Loucy (cell line): ENCODE measurements at regions not wholly inside any gene's neighbourhood (a gene's known extent, or its start where the extent isn't known, plus 50 kb on each side); places are given as distances from the start of the nearest gene placed in this dataset.

Source experiments
- H2AFZ ChIP-seq: fragments of 200-600 bp; sonication (generic); 2 replicates; pipeline ENCODE4 v1.6.0; 2016; ENCODE audit warnings: antibody characterized with exemption, mild to moderate bottlenecking, low read length, moderate library complexity
- H3F3A ChIP-seq: fragments of 200-600 bp; 2 replicates; pipeline ENCODE4 v1.6.0; 2016; ENCODE audit warnings: antibody characterized with exemption, low read depth, mild to moderate bottlenecking
- H3K27me3 ChIP-seq: fragments of 200-600 bp; sonication (generic); 2 replicates; pipeline ENCODE4 v1.6.1; 2014; ENCODE audit warnings: low read length, mild to moderate bottlenecking; ENCODE audit not compliant: insufficient read depth, poor library complexity, severe bottlenecking
- H3K36me3 ChIP-seq: fragments of 200-600 bp; sonication (generic); 2 replicates; pipeline ENCODE4 v1.6.1; 2016; ENCODE audit warnings: low read length; ENCODE audit not compliant: insufficient read depth
- H3K4me1 ChIP-seq: fragments of 200-600 bp; sonication (generic); 2 replicates; pipeline ENCODE4 v1.5.1; 2014; ENCODE audit warnings: low read length, mild to moderate bottlenecking; ENCODE audit not compliant: insufficient read depth, poor library complexity, severe bottlenecking
- H3K4me2 ChIP-seq: fragments of 200-600 bp; sonication (generic); 2 replicates; pipeline ENCODE4 v1.6.0; 2014; ENCODE audit warnings: antibody characterized with exemption, low read length, low read depth, mild to moderate bottlenecking; ENCODE audit not compliant: poor library complexity, severe bottlenecking
- H3K4me3 ChIP-seq: fragments of 200-600 bp; sonication (generic); 2 replicates; pipeline ENCODE4 v1.5.1; 2014; ENCODE audit warnings: low read length, mild to moderate bottlenecking, mixed read lengths; ENCODE audit not compliant: poor library complexity, severe bottlenecking
- H3K79me2 ChIP-seq: fragments of 200-600 bp; sonication (generic); 2 replicates; pipeline ENCODE4 v1.6.1; 2014; ENCODE audit warnings: low read length; ENCODE audit not compliant: insufficient read depth
- H3K9ac ChIP-seq: fragments of 200-600 bp; sonication (generic); 2 replicates; pipeline ENCODE4 v1.6.0; 2014; ENCODE audit warnings: mild to moderate bottlenecking, low read depth, low read length, moderate library complexity; ENCODE audit not compliant: poor library complexity, severe bottlenecking
- H3K9me2 ChIP-seq: fragments of 200-600 bp; sonication (generic); replicated peaks from 2 replicates; pipeline ENCODE4 v1.6.1; 2016; ENCODE audit warnings: low read depth, low read length, mixed read lengths
- H3K9me3 ChIP-seq: fragments of 200-600 bp; sonication (generic); 2 replicates; pipeline ENCODE4 v1.6.1; 2014; ENCODE audit warnings: mild to moderate bottlenecking, antibody characterized with exemption, low read length, low read depth; ENCODE audit not compliant: insufficient read depth
- H4K20me1 ChIP-seq: fragments of 200-600 bp; sonication (generic); 2 replicates; pipeline ENCODE4 v1.6.0; 2014; ENCODE audit warnings: antibody characterized with exemption, low read length, mild to moderate bottlenecking; ENCODE audit not compliant: insufficient read depth, poor library complexity, severe bottlenecking
- CTCF ChIP-seq: fragments of 200-600 bp; sonication (generic); conservative IDR thresholded peaks from 2 replicates; pipeline ENCODE4 v1.5.1; 2014; ENCODE audit warnings: mild to moderate bottlenecking, antibody characterized with exemption, low read length
- EZH2phosphoT487 ChIP-seq: fragments of 200-600 bp; IDR thresholded peaks from 2 replicates; pipeline ENCODE4 v1.6.1; 2018; ENCODE audit warnings: antibody characterized with exemption, mild to moderate bottlenecking, moderate library complexity, borderline replicate concordance

DNA sequence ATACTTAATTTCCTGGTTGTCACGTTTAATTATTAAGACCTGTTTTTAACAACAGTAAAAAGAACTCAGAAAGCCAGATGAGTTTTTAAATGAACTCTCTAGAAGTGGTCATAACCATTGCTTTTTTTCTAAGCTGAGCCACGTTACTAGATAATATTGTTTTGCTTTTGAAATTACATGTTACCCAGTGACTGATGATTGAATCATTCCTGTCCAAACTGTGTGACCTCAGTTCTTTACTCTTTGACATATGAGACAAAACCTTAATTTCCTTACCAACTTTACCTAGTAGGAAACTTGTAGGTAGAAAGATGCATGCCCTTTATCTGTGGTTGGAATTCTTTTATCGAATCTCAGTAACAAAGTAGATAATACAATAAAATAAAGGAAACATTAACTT, 411.7 kb downstream of the SH3GL2 start:
- TF ChIP-seq EZH2phosphoT487 (no peak), CTCF (no peak)
- no peaks in the 10 kb centered on the region for H3K79me2 ChIP-seq

DNA sequence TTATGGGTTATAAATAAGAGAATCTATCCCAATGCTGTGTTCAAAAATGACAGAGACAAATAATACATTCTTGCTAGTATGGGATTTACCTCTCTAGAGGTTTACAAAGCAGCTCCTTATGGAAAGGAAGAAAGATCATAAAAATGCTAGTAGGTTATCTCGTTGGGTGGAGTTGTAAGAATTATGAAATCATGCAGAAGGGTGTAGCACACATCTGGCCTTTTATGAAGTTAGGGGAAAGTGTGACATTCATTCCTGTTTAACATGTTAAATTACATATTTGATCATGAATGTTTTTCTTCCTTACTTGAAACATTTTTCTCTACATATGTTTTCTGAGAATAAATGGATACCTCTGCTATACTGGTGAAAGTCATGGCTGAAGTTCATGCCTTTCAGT, 414.2 kb downstream of the SH3GL2 start:
- no peak overlapping the region for H2AFZ ChIP-seq
- H3K27me3 ChIP-seq = no peaks in the 10 kb centered on the region
- H3K4me2 ChIP-seq = no peak overlapping the region
- H3K4me3 ChIP-seq = no peak overlapping the region
- H3K9me3 ChIP-seq = no peaks in the 10 kb centered on the region
- H3K79me2 ChIP-seq = no peaks in the 10 kb centered on the region
- TF ChIP-seq CTCF (no peak), EZH2phosphoT487 (no peak)
- no peaks in the 10 kb centered on the region for H4K20me1 ChIP-seq
- no peaks in the 10 kb centered on the region for H3K4me1 ChIP-seq
- no peaks in the 10 kb centered on the region for H3K36me3 ChIP-seq
- H3K9ac ChIP-seq = no peak overlapping the region
- no peaks in the 10 kb centered on the region for H3F3A ChIP-seq
- H3K9me2 ChIP-seq = no peaks in the 10 kb centered on the region

More for the DNA sequence above, 411.7 kb downstream of the SH3GL2 start:
- no peaks in the 10 kb centered on the region for H3K9me2 ChIP-seq
- H3K4me1 ChIP-seq = no peaks in the 10 kb centered on the region
- H3K9ac ChIP-seq = no peak overlapping the region
- no peak overlapping the region for H3K4me2 ChIP-seq
- H3K27me3 ChIP-seq = no peaks in the 10 kb centered on the region
- H3K36me3 ChIP-seq = no peaks in the 10 kb centered on the region
- no peaks in the 10 kb centered on the region for H4K20me1 ChIP-seq
- H3K4me3 ChIP-seq = no peak overlapping the region
- H3F3A ChIP-seq = no peaks in the 10 kb centered on the region
- no peaks in the 10 kb centered on the region for H3K9me3 ChIP-seq
- H2AFZ ChIP-seq = no peak overlapping the region

DNA sequence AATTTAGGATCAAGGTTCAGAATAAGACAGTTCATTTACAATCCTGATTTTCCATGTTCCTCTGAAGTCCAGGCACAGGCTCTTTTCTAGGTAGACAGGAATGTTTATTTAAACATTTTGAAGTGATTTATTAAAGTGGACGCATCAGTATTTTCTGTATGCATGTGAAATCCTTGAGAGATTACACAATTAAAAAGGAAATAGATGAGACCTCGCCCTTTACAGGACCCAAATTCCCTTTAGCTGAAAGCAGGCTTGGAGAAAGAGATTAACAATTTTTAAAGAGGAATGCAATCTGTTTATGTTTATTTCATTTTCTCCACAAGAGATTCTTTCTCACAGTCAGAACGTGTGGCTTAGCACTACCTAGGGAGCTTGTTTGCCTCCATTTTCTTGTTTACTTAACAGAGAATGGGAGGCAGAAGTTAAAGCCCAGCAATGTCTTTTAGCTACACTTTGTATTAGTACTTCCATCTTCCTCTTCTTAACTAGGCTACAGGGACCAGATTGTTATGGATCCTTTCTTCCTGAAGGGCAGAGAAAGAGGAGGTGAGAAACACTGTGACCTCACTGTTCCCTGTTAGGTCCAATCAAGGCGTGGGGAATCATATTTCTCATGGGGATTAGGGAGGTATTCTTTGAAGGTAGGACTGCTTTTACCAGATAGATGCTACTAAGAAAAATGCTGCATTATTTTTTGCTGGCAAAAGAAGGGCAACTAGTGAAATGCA, 416.0 kb downstream of the SH3GL2 start:
- Histone ChIP-seq H3K9me2 (no peaks in the 10 kb centered on the region), H3K4me3 (no peak overlapping the region), H3F3A (no peaks in the 10 kb centered on the region), H2AFZ (no peak overlapping the region), H3K36me3 (no peaks in the 10 kb centered on the region), H3K4me2 (no peak overlapping the region), H3K9ac (no peak overlapping the region), H3K79me2 (no peaks in the 10 kb centered on the region), H3K4me1 (no peaks in the 10 kb centered on the region), H3K27me3 (no peaks in the 10 kb centered on the region), H3K9me3 (no peaks in the 10 kb centered on the region), H4K20me1 (no peaks in the 10 kb centered on the region)
- TF ChIP-seq CTCF (no peak), EZH2phosphoT487 (no peak)
